ENCODE measurements at regions not wholly inside any gene's neighbourhood (a gene's known extent, or its start where the extent isn't known, plus 50 kb on each side); places are given as distances from the start of the nearest gene placed in this dataset.
"Not testable (repeated sequence)": the region's sequence is repeated elsewhere in the genome, so short reads cannot be mapped to it uniquely, and the experiment has no call there.

GRCh38 chr2:64899081-64899865 lies 89.9 kb upstream of the SLC1A4 start:
- no peak overlapping the region for H3K4me2 ChIP-seq (ENCODE audit: unreplicated experiment)
- H2AFZ ChIP-seq = no peak overlapping the region
- H3K9me3 ChIP-seq (ENCODE audit: low read depth) = no peaks in the 10 kb centered on the region
- no peak for DNase-seq
- no peaks in the 10 kb centered on the region for H4K20me1 ChIP-seq (ENCODE audit: insufficient read depth)
- H3K27me3 ChIP-seq (replicated peaks; ENCODE audit: insufficient read depth) = peaks cover 16% of the 10 kb centered on the region
- in situ Hi-C loops (cut with MboI) = loop anchor here (25.0 kb wide), 2 partner anchors 562 to 862 kb away; no protein-coding TSS in a partner anchor
- no peak overlapping the region for H3K9ac ChIP-seq
- H3K9me2 ChIP-seq (ENCODE audit: insufficient read depth) = no peaks in the 10 kb centered on the region
- H3F3A ChIP-seq (ENCODE audit: insufficient read depth) = no peaks in the 10 kb centered on the region
- H3K4me1 ChIP-seq (ENCODE audit: insufficient read depth) = no peaks in the 10 kb centered on the region
- H3K27ac ChIP-seq = no peak overlapping the region
- H3K36me3 ChIP-seq (ENCODE audit: low read depth) = no peaks in the 10 kb centered on the region
- no peaks in the 10 kb centered on the region for H3K79me2 ChIP-seq (ENCODE audit: insufficient read depth)
- no peak overlapping the region for H3K4me3 ChIP-seq
- TF ChIP-seq EZH2 (IDR thresholded peaks at IDR 0.05; ENCODE audit: insufficient read depth, poor library complexity, severe bottlenecking) = no peak
- no peak for TF ChIP-seq EZH2phosphoT487 (IDR thresholded peaks at IDR 0.05; ENCODE audit: insufficient read depth, low read depth)
- 86 to 88% methylated on average over 36 to 37 of the region's 37 CpGs for WGBS, 2 experiments (ENCODE audit: low coverage in 1 of 2, low lambda C conversion rate in 2 of 2, missing lambda C conversion rate in 2 of 2)

GRCh38 chr2:64899876-64900275 lies 89.3 kb upstream of the SLC1A4 start:
- not testable (repeated sequence) for H3K27ac ChIP-seq; H3F3A ChIP-seq (ENCODE audit: insufficient read depth); H2AFZ ChIP-seq; DNase-seq; H3K36me3 ChIP-seq (ENCODE audit: low read depth); H3K79me2 ChIP-seq (ENCODE audit: insufficient read depth); H3K4me1 ChIP-seq (ENCODE audit: insufficient read depth); H3K9ac ChIP-seq; H3K4me2 ChIP-seq (ENCODE audit: unreplicated experiment); H3K9me2 ChIP-seq (ENCODE audit: insufficient read depth); H4K20me1 ChIP-seq (ENCODE audit: insufficient read depth); H3K9me3 ChIP-seq (ENCODE audit: low read depth); H3K4me3 ChIP-seq
- peaks cover 17% of the 10 kb centered on the region for H3K27me3 ChIP-seq (replicated peaks; ENCODE audit: insufficient read depth)
- in situ Hi-C loops (cut with MboI) = loop anchor here (25.0 kb wide), 4 partner anchors 262 to 863 kb away; no protein-coding TSS in a partner anchor
- 89% methylated on average over 6 of the region's 6 CpGs for WGBS, 2 experiments (ENCODE audit: low coverage in 1 of 2, low lambda C conversion rate in 2 of 2, missing lambda C conversion rate in 2 of 2)

GRCh38 chr2:64904413-64905329 lies 84.5 kb upstream of the SLC1A4 start:
- Histone ChIP-seq H4K20me1 (ENCODE audit: insufficient read depth) (no peaks in the 10 kb centered on the region), H3K9me2 (ENCODE audit: insufficient read depth) (no peaks in the 10 kb centered on the region), H3K27ac (no peak overlapping the region), H3K27me3 (replicated peaks; ENCODE audit: insufficient read depth) (peaks cover 19% of the 10 kb centered on the region), H3K36me3 (ENCODE audit: low read depth) (no peaks in the 10 kb centered on the region), H3K4me2 (ENCODE audit: unreplicated experiment) (no peak overlapping the region), H3K79me2 (ENCODE audit: insufficient read depth) (no peaks in the 10 kb centered on the region), H3K4me3 (no peak overlapping the region), H3K9me3 (ENCODE audit: low read depth) (no peaks in the 10 kb centered on the region), H2AFZ (no peak overlapping the region), H3F3A (ENCODE audit: insufficient read depth) (no peaks in the 10 kb centered on the region), H3K4me1 (ENCODE audit: insufficient read depth) (no peaks in the 10 kb centered on the region), H3K9ac (no peak overlapping the region)
- no peak for TF ChIP-seq EZH2phosphoT487 (IDR thresholded peaks at IDR 0.05; ENCODE audit: insufficient read depth, low read depth)
- no peak for TF ChIP-seq EZH2 (IDR thresholded peaks at IDR 0.05; ENCODE audit: insufficient read depth, poor library complexity, severe bottlenecking)
- WGBS, 2 experiments (ENCODE audit: low coverage in 1 of 2, low lambda C conversion rate in 2 of 2, missing lambda C conversion rate in 2 of 2) = 25 to 26% methylated on average over 11 of the region's 11 CpGs
- no peak for DNase-seq
- in situ Hi-C loops (cut with MboI) = loop anchor here (25.0 kb wide), 2 partner anchors 258 to 658 kb away; no protein-coding TSS in a partner anchor

- Histone ChIP-seq H3K27ac (no peak overlapping the region), H3K4me2 (ENCODE audit: unreplicated experiment) (no peak overlapping the region), H3K27me3 (replicated peaks; ENCODE audit: insufficient read depth) (peaks cover 19% of the 10 kb centered on the region), H3K9me2 (ENCODE audit: insufficient read depth) (no peaks in the 10 kb centered on the region), H3K9ac (no peak overlapping the region), H2AFZ (no peak overlapping the region), H3K4me1 (ENCODE audit: insufficient read depth) (no peaks in the 10 kb centered on the region), H3K36me3 (ENCODE audit: low read depth) (no peaks in the 10 kb centered on the region), H3K9me3 (ENCODE audit: low read depth) (no peaks in the 10 kb centered on the region), H3F3A (ENCODE audit: insufficient read depth) (no peaks in the 10 kb centered on the region), H4K20me1 (ENCODE audit: insufficient read depth) (no peaks in the 10 kb centered on the region), H3K4me3 (no peak overlapping the region), H3K79me2 (ENCODE audit: insufficient read depth) (no peaks in the 10 kb centered on the region)
- in situ Hi-C loops (cut with MboI) = loop anchor here (25.0 kb wide), 2 partner anchors 257 to 657 kb away; no protein-coding TSS in a partner anchor
- TF ChIP-seq EZH2 (IDR thresholded peaks at IDR 0.05; ENCODE audit: insufficient read depth, poor library complexity, severe bottlenecking) (no peak), EZH2phosphoT487 (IDR thresholded peaks at IDR 0.05; ENCODE audit: insufficient read depth, low read depth) (no peak)
- 61 to 64% methylated on average over 8 of the region's 8 CpGs for WGBS, 2 experiments (ENCODE audit: low coverage in 1 of 2, low lambda C conversion rate in 2 of 2, missing lambda C conversion rate in 2 of 2)
- peak; percentile 33 for DNase-seq
Measured at GRCh38 chr2:64905338-64906024, 83.7 kb upstream of the SLC1A4 start.
